CMK (cell line): ENCODE measurements at regions not wholly inside any gene's neighbourhood (a gene's known extent, or its start where the extent isn't known, plus 50 kb on each side); places are given as distances from the start of the nearest gene placed in this dataset.
A peak's percentile ranks its signal among the peaks of the same experiment; 100 is the strongest.

Experiments
- DNase-seq: peaks from one replicate; pipeline ENCODE4 v3.0.0-alpha.2; 2010; ENCODE audit warnings: low read depth

GRCh38 chr12:124517260-124518050 lies 50.0 kb downstream of the NCOR2 start:
- DNase-seq = no peak

GRCh38 chr12:124516850-124517249 lies 50.6 kb downstream of the NCOR2 start:
- no peak for DNase-seq

GRCh38 chr12:124515981-124516380 lies 51.4 kb downstream of the NCOR2 start:
- no peak for DNase-seq

- DNase-seq = no peak
Observed at GRCh38 chr12:124514996-124515932, 52.1 kb downstream of the NCOR2 start.

- DNase-seq = no peak
Observed at GRCh38 chr12:124514145-124514995, 53.0 kb downstream of the NCOR2 start.

GRCh38 chr12:124513297-124513867 lies 54.0 kb downstream of the NCOR2 start:
- no peak for DNase-seq

- DNase-seq = no peak
Observed at GRCh38 chr12:124512667-124513296, 54.6 kb downstream of the NCOR2 start.

GRCh38 chr12:124511259-124511985 lies 56.0 kb downstream of the NCOR2 start:
- no peak for DNase-seq

- no peak for DNase-seq
Observed at GRCh38 chr12:124510301-124510970, 57.0 kb downstream of the NCOR2 start.

- DNase-seq = peak; percentile 58
Observed at GRCh38 chr12:124509676-124510300, 57.6 kb downstream of the NCOR2 start.

- no peak for DNase-seq
Observed at GRCh38 chr12:124509300-124509675, 58.1 kb downstream of the NCOR2 start.

GRCh38 chr12:124508381-124509079 lies 58.9 kb downstream of the NCOR2 start:
- DNase-seq = no peak

- DNase-seq = no peak
Observed at GRCh38 chr12:124507188-124508109, 60.0 kb downstream of the NCOR2 start.

- no peak for DNase-seq
Observed at GRCh38 chr12:124506832-124507153, 60.6 kb downstream of the NCOR2 start.

GRCh38 chr12:124506145-124506831 lies 61.1 kb downstream of the NCOR2 start:
- DNase-seq = peak; percentile 70

- no peak for DNase-seq
Observed at GRCh38 chr12:124505001-124505818, 62.2 kb downstream of the NCOR2 start.
